ENCODE measurements at regions not wholly inside any gene's neighbourhood (a gene's known extent, or its start where the extent isn't known, plus 50 kb on each side); places are given as distances from the start of the nearest gene placed in this dataset.

GRCh38 chr4:165555302-165555701 lies 176.5 kb downstream of the CPE start:
- Mint-ChIP-seq H3K27ac (no peak overlapping the region), H3K9me3 (peaks cover 0 to 8% (median 2%) of the 10 kb centered on the region in 7 donors), H3K36me3 (no peaks in the 10 kb centered on the region), H3K4me1 (no peaks in the 10 kb centered on the region), H3K4me3 (no peak overlapping the region), H3K27me3 (ENCODE audit: low read depth in 3 of 3) (peaks cover 0 to 2% (median 0%) of the 10 kb centered on the region in 3 donors)
- H3K36me3 ChIP-seq (replicated peaks in 1 of 2; ENCODE audit: control insufficient read depth in 1 of 2, insufficient read depth in 2 of 2, low read length in 2 of 2), result no peaks in the 10 kb centered on the region
- H3K4me2 ChIP-seq (replicated peaks; ENCODE audit: extremely low read depth, low read length, poor library complexity, severe bottlenecking), result no peak overlapping the region
- no peak overlapping the region for H2AFZ ChIP-seq (ENCODE audit: insufficient read depth, low read depth, low read length, poor library complexity, severe bottlenecking)
- intact Hi-C loops (cut with micrococcal nuclease), result no loop called here
- no peak for DNase-seq
- H3K9me3 ChIP-seq (replicated peaks in 1 of 2; ENCODE audit: control insufficient read depth in 1 of 2, insufficient read depth in 1 of 2, low read length in 2 of 2), result no peaks in the 10 kb centered on the region
- TF ChIP-seq CTCF (IDR thresholded peaks at IDR 0.05), result no peak
- no peaks in the 10 kb centered on the region for H3K27me3 ChIP-seq (ENCODE audit: control insufficient read depth in 2 of 2, insufficient read depth in 2 of 2, low read length in 2 of 2)
- no peak overlapping the region for H3K4me3 ChIP-seq (replicated peaks in 1 of 3; ENCODE audit: low read depth in 2 of 3, low read length in 3 of 3)
- WGBS (ENCODE audit: insufficient coverage), result 100% methylated on average over 1 of the region's 5 CpGs
- no peaks in the 10 kb centered on the region for H4K20me1 ChIP-seq (ENCODE audit: insufficient read depth, low read length)
- no peaks in the 10 kb centered on the region for H3K79me2 ChIP-seq (ENCODE audit: insufficient read depth, low read length)
- H3K4me1 ChIP-seq (ENCODE audit: control insufficient read depth in 1 of 2, insufficient read depth in 2 of 2, low read length in 2 of 2), result no peaks in the 10 kb centered on the region
- H3K27ac ChIP-seq (ENCODE audit: low read depth in 1 of 2, low read length in 2 of 2), result no peak overlapping the region
- H3K9ac ChIP-seq (ENCODE audit: insufficient read depth, low read length, poor library complexity, severe bottlenecking), result no peak overlapping the region

GRCh38 chr4:165556383-165556782 lies 177.6 kb downstream of the CPE start:
- Histone ChIP-seq H3K27me3 (ENCODE audit: control insufficient read depth in 2 of 2, insufficient read depth in 2 of 2, low read length in 2 of 2) (no peaks in the 10 kb centered on the region), H3K4me3 (replicated peaks in 1 of 3; ENCODE audit: low read depth in 2 of 3, low read length in 3 of 3) (no peak overlapping the region), H3K79me2 (ENCODE audit: insufficient read depth, low read length) (no peaks in the 10 kb centered on the region), H3K27ac (ENCODE audit: low read depth in 1 of 2, low read length in 2 of 2) (no peak overlapping the region), H2AFZ (ENCODE audit: insufficient read depth, low read depth, low read length, poor library complexity, severe bottlenecking) (no peak overlapping the region), H3K36me3 (replicated peaks in 1 of 2; ENCODE audit: control insufficient read depth in 1 of 2, insufficient read depth in 2 of 2, low read length in 2 of 2) (no peaks in the 10 kb centered on the region), H4K20me1 (ENCODE audit: insufficient read depth, low read length) (no peaks in the 10 kb centered on the region), H3K9me3 (replicated peaks in 1 of 2; ENCODE audit: control insufficient read depth in 1 of 2, insufficient read depth in 1 of 2, low read length in 2 of 2) (no peaks in the 10 kb centered on the region), H3K4me1 (ENCODE audit: control insufficient read depth in 1 of 2, insufficient read depth in 2 of 2, low read length in 2 of 2) (no peaks in the 10 kb centered on the region), H3K4me2 (replicated peaks; ENCODE audit: extremely low read depth, low read length, poor library complexity, severe bottlenecking) (no peak overlapping the region), H3K9ac (ENCODE audit: insufficient read depth, low read length, poor library complexity, severe bottlenecking) (no peak overlapping the region)
- Mint-ChIP-seq H3K4me3 (no peak overlapping the region), H3K9me3 (peaks cover 0 to 12% (median 2%) of the 10 kb centered on the region in 7 donors), H3K27ac (no peak overlapping the region), H3K36me3 (no peaks in the 10 kb centered on the region), H3K4me1 (no peaks in the 10 kb centered on the region), H3K27me3 (ENCODE audit: low read depth in 3 of 3) (peaks cover 0 to 2% (median 0%) of the 10 kb centered on the region in 3 donors)
- WGBS (ENCODE audit: insufficient coverage), result no CpG with 5 or more reads among the region's 1 CpG
- no peak for TF ChIP-seq CTCF (IDR thresholded peaks at IDR 0.05)
- DNase-seq, result no peak
- intact Hi-C loops (cut with micrococcal nuclease), result no loop called here

Data from CD14-positive monocyte (primary cell).